ENCODE measurements at regions not wholly inside any gene's neighbourhood (a gene's known extent, or its start where the extent isn't known, plus 50 kb on each side); places are given as distances from the start of the nearest gene placed in this dataset.

DNA sequence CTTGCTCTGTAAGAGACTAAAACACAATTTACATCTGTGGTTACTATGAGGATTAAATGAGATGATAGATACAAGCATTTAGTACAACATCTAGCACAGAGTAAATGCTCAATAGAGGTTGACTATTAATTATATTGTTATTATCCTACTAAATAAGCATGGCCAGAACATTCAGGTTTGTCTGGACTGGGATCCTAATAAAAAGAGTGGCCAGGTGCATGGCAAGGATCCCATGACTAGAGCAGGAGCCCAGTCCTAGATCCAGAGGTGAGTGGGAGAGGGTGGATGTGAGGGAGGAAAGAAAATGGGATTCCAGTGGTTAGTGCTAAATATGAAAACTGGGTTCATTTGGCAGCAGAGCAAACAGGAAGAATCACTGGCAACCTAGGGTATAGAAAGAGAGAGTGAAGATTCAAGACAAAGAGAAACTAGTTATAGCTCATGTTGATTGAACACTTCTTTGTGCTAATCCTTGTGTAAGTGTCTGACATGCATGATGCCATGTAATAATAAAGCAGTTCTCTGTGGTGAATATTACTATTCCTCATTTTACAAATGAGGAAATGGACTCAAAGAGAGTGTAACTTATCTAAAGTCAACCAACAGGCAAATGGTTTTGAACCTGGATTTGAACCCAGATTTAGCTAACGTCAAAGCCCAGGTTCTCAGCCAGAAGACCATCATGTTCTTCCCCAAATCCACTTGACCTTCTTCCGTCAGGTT is 71.1 kb upstream of the FGGY start:
- no peaks in the 10 kb centered on the region for H3K4me1 ChIP-seq (ENCODE audit: control insufficient read depth in 2 of 2, insufficient read depth in 2 of 2, low read length in 2 of 2)
- Mint-ChIP-seq H3K4me3 (no peak overlapping the region), H3K36me3 (no peaks in the 10 kb centered on the region), H3K27me3 (no peaks in the 10 kb centered on the region), H3K4me1 (peaks cover 0 to 2% (median 0%) of the 10 kb centered on the region in 7 donors), H3K27ac (no peak overlapping the region), H3K9me3 (peaks cover 0 to 5% (median 0%) of the 10 kb centered on the region in 11 donors)
- no peak overlapping the region for H3K4me3 ChIP-seq (ENCODE audit: low read length)
- no peaks in the 10 kb centered on the region for H3K36me3 ChIP-seq (ENCODE audit: control insufficient read depth in 2 of 3, insufficient read depth in 3 of 3, low read length in 3 of 3)
- no peak for DNase-seq
- H3K27me3 ChIP-seq (ENCODE audit: control insufficient read depth in 2 of 2, insufficient read depth in 2 of 2, low read length in 2 of 2): no peaks in the 10 kb centered on the region
- intact Hi-C loops (cut with micrococcal nuclease): no loop called here
- CTCF ChIA-PET: no interaction called here
- no peak for ATAC-seq
- POLR2A ChIA-PET: no interaction called here
- no peaks in the 10 kb centered on the region for H3K9me3 ChIP-seq (ENCODE audit: control insufficient read depth in 2 of 3, low read length in 3 of 3)
- H3K27ac ChIP-seq (ENCODE audit: low read depth, low read length): no peak overlapping the region

DNA sequence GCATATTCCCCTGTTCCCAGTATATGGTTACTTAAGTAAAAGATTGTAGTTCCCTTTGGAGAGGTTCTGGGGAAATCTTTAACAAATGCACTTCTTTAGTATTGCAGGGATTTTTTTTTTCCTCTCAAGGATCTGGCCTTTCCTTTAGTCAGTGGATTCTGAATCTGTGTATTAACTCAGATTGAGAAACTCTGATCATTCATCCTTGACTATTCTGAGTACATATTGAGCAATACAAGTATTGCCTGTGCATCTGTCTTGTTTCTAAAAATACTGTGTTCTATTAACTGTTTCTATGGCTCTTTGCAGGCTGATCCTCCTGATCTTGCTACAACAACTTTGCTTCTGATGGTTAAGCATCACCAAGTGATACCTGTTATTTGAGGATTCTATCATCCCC is 67.8 kb upstream of the FGGY start:
- Mint-ChIP-seq H3K27ac (peak overlapping the region in 1 of 9 donors; percentile 13), H3K4me1 (peaks cover 0 to 2% (median 0%) of the 10 kb centered on the region in 7 donors), H3K36me3 (no peaks in the 10 kb centered on the region), H3K27me3 (no peaks in the 10 kb centered on the region), H3K4me3 (no peak overlapping the region), H3K9me3 (peaks cover 0 to 5% (median 0%) of the 10 kb centered on the region in 11 donors)
- no peaks in the 10 kb centered on the region for H3K9me3 ChIP-seq (ENCODE audit: control insufficient read depth in 2 of 3, low read length in 3 of 3)
- no peak overlapping the region for H3K4me3 ChIP-seq (ENCODE audit: low read length)
- CTCF ChIA-PET: no interaction called here
- POLR2A ChIA-PET: no interaction called here
- ATAC-seq (no peak), DNase-seq (no peak)
- no peak overlapping the region for H3K27ac ChIP-seq (ENCODE audit: low read depth, low read length)
- no peaks in the 10 kb centered on the region for H3K27me3 ChIP-seq (ENCODE audit: control insufficient read depth in 2 of 2, insufficient read depth in 2 of 2, low read length in 2 of 2)
- intact Hi-C loops (cut with micrococcal nuclease): no loop called here
- no peaks in the 10 kb centered on the region for H3K4me1 ChIP-seq (ENCODE audit: control insufficient read depth in 2 of 2, insufficient read depth in 2 of 2, low read length in 2 of 2)
- H3K36me3 ChIP-seq (ENCODE audit: control insufficient read depth in 2 of 3, insufficient read depth in 3 of 3, low read length in 3 of 3): no peaks in the 10 kb centered on the region

DNA sequence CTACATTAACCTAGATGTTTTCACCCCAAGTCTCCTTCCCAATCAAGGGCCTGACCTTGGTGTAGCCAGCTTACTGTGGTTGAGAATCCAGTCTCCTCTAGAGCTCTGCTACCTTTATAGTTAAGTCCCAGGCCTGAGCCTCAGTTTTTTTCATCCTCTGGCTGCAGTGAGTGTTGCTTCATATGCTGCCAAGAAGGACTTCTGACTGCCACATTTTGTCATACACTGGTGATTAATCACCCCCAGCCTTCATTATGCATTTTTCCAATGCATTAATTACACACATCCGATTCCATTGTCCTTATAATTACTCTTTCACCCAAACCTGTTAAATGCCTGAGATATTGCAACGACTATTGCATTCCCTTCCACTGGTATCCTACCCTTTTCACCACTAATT is 66.3 kb upstream of the FGGY start:
- CTCF ChIA-PET: no interaction called here
- intact Hi-C loops (cut with micrococcal nuclease): no loop called here
- H3K4me1 ChIP-seq (ENCODE audit: control insufficient read depth in 2 of 2, insufficient read depth in 2 of 2, low read length in 2 of 2): no peaks in the 10 kb centered on the region
- H3K36me3 Mint-ChIP-seq: no peaks in the 10 kb centered on the region
- POLR2A ChIA-PET: no interaction called here
- no peaks in the 10 kb centered on the region for H3K36me3 ChIP-seq (ENCODE audit: control insufficient read depth in 2 of 3, insufficient read depth in 3 of 3, low read length in 3 of 3)
- H3K4me3 ChIP-seq (ENCODE audit: low read length): no peak overlapping the region
- no peak overlapping the region for H3K4me3 Mint-ChIP-seq
- DNase-seq (no peak), ATAC-seq (no peak)
- peaks cover 0 to 5% (median 0%) of the 10 kb centered on the region in 11 donors for H3K9me3 Mint-ChIP-seq
- H3K27ac Mint-ChIP-seq: no peak overlapping the region
- no peaks in the 10 kb centered on the region for H3K9me3 ChIP-seq (ENCODE audit: control insufficient read depth in 2 of 3, low read length in 3 of 3)
- H3K27ac ChIP-seq (ENCODE audit: low read depth, low read length): no peak overlapping the region
- H3K27me3 Mint-ChIP-seq: no peaks in the 10 kb centered on the region
- H3K4me1 Mint-ChIP-seq: peaks cover 0 to 2% (median 0%) of the 10 kb centered on the region in 7 donors
- no peaks in the 10 kb centered on the region for H3K27me3 ChIP-seq (ENCODE audit: control insufficient read depth in 2 of 2, insufficient read depth in 2 of 2, low read length in 2 of 2)

DNA sequence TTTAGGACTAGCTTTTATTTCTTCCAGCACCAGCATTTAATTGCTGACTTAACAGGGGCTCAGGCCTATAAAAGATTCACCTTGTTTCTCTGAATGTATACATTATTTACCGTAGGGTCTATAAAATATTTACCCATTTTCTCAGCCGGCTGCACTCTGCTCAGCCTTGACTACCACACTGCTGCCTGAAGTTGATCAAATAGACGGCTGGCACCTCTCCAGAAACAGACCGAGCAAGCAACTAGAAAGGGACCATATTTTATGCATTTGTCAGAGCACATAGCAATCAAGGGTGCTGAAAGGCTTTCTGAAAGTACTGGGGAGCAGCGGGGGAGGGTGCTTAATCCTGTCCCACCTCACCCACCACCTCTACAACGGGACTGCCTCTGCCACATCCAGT is 64.7 kb upstream of the FGGY start:
- H3K4me1 ChIP-seq (ENCODE audit: control insufficient read depth in 2 of 2, insufficient read depth in 2 of 2, low read length in 2 of 2): no peaks in the 10 kb centered on the region
- Mint-ChIP-seq H3K36me3 (peaks cover 0 to 4% (median 0%) of the 10 kb centered on the region in 5 donors), H3K9me3 (peaks cover 0 to 5% (median 0%) of the 10 kb centered on the region in 11 donors), H3K4me3 (no peak overlapping the region), H3K4me1 (peaks cover 0 to 2% (median 0%) of the 10 kb centered on the region in 7 donors), H3K27me3 (peaks cover 0 to 3% (median 0%) of the 10 kb centered on the region in 5 donors), H3K27ac (no peak overlapping the region)
- no peaks in the 10 kb centered on the region for H3K27me3 ChIP-seq (ENCODE audit: control insufficient read depth in 2 of 2, insufficient read depth in 2 of 2, low read length in 2 of 2)
- CTCF ChIA-PET: no interaction called here
- no peaks in the 10 kb centered on the region for H3K36me3 ChIP-seq (ENCODE audit: control insufficient read depth in 2 of 3, insufficient read depth in 3 of 3, low read length in 3 of 3)
- POLR2A ChIA-PET: no interaction called here
- ATAC-seq (no peak), DNase-seq (no peak)
- no peak overlapping the region for H3K4me3 ChIP-seq (ENCODE audit: low read length)
- no peak overlapping the region for H3K27ac ChIP-seq (ENCODE audit: low read depth, low read length)
- intact Hi-C loops (cut with micrococcal nuclease): no loop called here
- no peaks in the 10 kb centered on the region for H3K9me3 ChIP-seq (ENCODE audit: control insufficient read depth in 2 of 3, low read length in 3 of 3)

DNA sequence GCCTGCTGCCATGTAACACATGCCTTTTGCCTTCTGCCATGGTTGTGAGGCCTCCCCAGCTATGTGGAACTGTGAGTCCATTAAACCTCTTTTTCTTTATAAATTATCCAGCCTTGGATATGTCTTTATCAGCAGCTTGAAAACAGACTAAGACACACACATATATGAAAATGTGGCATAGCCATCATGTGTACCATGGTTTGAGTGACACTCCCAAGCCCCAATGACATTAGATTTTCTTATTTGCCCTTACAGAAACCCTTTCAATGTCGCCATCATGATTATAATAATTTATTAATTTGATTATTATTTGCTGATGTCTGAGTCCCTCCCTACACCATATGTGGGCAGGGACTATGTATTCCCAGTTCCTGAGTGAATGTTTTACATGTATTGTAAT is 63.5 kb upstream of the FGGY start:
- H3K27ac ChIP-seq (ENCODE audit: low read depth, low read length): no peak overlapping the region
- ChIA-PET CTCF (no interaction called here), POLR2A (no interaction called here)
- intact Hi-C loops (cut with micrococcal nuclease): no loop called here
- peaks cover 0 to 2% (median 0%) of the 10 kb centered on the region in 7 donors for H3K4me1 Mint-ChIP-seq
- H3K36me3 ChIP-seq (ENCODE audit: control insufficient read depth in 2 of 3, insufficient read depth in 3 of 3, low read length in 3 of 3): no peaks in the 10 kb centered on the region
- peaks cover 0 to 4% (median 0%) of the 10 kb centered on the region in 5 donors for H3K36me3 Mint-ChIP-seq
- H3K27ac Mint-ChIP-seq: no peak overlapping the region
- H3K4me1 ChIP-seq (ENCODE audit: control insufficient read depth in 2 of 2, insufficient read depth in 2 of 2, low read length in 2 of 2): no peaks in the 10 kb centered on the region
- no peak overlapping the region for H3K4me3 ChIP-seq (ENCODE audit: low read length)
- no peaks in the 10 kb centered on the region for H3K27me3 ChIP-seq (ENCODE audit: control insufficient read depth in 2 of 2, insufficient read depth in 2 of 2, low read length in 2 of 2)
- H3K4me3 Mint-ChIP-seq: no peak overlapping the region
- H3K9me3 Mint-ChIP-seq: peaks cover 0 to 2% (median 0%) of the 10 kb centered on the region in 11 donors
- H3K27me3 Mint-ChIP-seq: peaks cover 0 to 3% (median 0%) of the 10 kb centered on the region in 5 donors
- no peak for ATAC-seq
- H3K9me3 ChIP-seq (ENCODE audit: control insufficient read depth in 2 of 3, low read length in 3 of 3): no peaks in the 10 kb centered on the region
- DNase-seq: no peak

DNA sequence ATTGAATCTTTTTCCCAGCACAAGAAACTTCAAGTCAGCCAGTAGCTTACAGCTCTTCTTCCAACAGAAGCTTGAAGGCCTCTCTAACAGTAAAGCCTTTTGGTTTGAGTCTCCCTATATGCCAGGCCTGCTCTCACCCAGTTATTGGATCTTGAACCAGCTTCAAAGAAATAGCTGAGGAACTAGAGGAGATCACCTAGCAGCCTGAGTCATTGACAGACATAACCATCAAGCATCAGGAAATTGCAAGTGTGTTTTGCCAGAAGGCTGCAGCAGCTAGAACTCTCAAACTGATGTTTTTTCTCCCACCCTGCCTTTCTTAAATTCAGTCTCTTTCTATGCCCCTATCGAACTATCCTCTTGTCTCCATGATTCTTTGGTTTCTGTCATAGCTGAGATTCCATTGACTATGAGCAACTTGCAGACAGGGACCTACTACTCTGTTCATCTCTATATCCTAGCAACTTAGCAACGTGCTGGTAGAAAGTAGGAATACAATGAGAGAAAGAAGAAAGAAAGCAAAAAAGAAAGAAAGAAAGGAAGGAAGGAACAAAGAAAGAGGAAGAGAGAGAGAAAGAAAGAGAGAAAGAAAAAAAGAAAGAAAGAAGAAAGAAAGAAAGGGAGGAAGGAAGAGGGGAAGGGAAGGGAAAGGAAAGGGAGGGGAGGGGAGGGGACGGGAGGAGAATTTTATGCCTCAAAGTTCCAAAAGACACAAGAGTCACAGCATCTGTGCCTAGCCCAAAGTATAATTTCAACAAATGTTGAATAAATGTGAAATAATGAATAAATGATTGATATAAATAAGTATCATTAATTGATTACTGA is 60.0 kb upstream of the FGGY start:
- no peaks in the 10 kb centered on the region for H3K27me3 ChIP-seq (ENCODE audit: control insufficient read depth in 2 of 2, insufficient read depth in 2 of 2, low read length in 2 of 2)
- H3K4me3 Mint-ChIP-seq: no peak overlapping the region
- no peak overlapping the region for H3K27ac ChIP-seq (ENCODE audit: low read depth, low read length)
- H3K36me3 Mint-ChIP-seq: peaks cover 0 to 4% (median 0%) of the 10 kb centered on the region in 5 donors
- intact Hi-C loops (cut with micrococcal nuclease): no loop called here
- ChIA-PET CTCF (no interaction called here), POLR2A (no interaction called here)
- no peak overlapping the region for H3K27ac Mint-ChIP-seq
- DNase-seq (no peak), ATAC-seq (no peak)
- peaks cover 0 to 8% (median 0%) of the 10 kb centered on the region in 5 donors for H3K27me3 Mint-ChIP-seq
- no peaks in the 10 kb centered on the region for H3K4me1 ChIP-seq (ENCODE audit: control insufficient read depth in 2 of 2, insufficient read depth in 2 of 2, low read length in 2 of 2)
- H3K9me3 Mint-ChIP-seq: no peaks in the 10 kb centered on the region
- peaks cover 0 to 3% (median 0%) of the 10 kb centered on the region in 7 donors for H3K4me1 Mint-ChIP-seq
- H3K36me3 ChIP-seq (ENCODE audit: control insufficient read depth in 2 of 3, insufficient read depth in 3 of 3, low read length in 3 of 3): no peaks in the 10 kb centered on the region
- H3K4me3 ChIP-seq (ENCODE audit: low read length): no peak overlapping the region
- no peaks in the 10 kb centered on the region for H3K9me3 ChIP-seq (ENCODE audit: control insufficient read depth in 2 of 3, low read length in 3 of 3)
